ENCODE measurements at regions not wholly inside any gene's neighbourhood (a gene's known extent, or its start where the extent isn't known, plus 50 kb on each side); places are given as distances from the start of the nearest gene placed in this dataset.

DNA sequence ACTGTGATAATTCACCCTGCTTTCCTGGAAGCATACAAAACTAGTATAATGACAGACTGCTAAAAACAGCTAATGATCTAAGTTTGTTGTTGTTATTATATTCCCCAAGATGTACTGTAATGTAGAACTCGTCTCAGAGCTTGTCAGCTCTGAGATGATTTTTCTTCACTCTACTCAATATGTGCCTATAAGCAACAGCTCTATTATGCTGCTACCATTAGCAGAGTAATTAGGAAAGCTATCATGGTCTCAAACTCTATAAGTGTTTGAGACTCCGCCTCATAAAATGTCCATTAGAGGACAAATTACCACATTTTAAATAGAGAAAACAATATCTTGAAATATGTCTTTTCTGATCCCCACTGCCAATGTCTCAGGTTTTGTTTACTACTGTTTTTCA lies 476.5 kb upstream of the PCDH15 start:
- TF ChIP-seq, protein P1, sequence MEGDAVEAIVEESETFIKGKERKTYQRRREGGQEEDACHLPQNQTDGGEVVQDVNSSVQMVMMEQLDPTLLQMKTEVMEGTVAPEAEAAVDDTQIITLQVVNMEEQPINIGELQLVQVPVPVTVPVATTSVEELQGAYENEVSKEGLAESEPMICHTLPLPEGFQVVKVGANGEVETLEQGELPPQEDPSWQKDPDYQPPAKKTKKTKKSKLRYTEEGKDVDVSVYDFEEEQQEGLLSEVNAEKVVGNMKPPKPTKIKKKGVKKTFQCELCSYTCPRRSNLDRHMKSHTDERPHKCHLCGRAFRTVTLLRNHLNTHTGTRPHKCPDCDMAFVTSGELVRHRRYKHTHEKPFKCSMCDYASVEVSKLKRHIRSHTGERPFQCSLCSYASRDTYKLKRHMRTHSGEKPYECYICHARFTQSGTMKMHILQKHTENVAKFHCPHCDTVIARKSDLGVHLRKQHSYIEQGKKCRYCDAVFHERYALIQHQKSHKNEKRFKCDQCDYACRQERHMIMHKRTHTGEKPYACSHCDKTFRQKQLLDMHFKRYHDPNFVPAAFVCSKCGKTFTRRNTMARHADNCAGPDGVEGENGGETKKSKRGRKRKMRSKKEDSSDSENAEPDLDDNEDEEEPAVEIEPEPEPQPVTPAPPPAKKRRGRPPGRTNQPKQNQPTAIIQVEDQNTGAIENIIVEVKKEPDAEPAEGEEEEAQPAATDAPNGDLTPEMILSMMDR (IDR thresholded peaks at IDR 0.05; ENCODE audit: extremely low read depth, insufficient read depth, missing control alignments), result no peak
- in situ Hi-C loops (cut with MboI; ENCODE audit: low pct_unique_long_range_greater_than_20kb, low sequenced_read_pairs, unreplicated experiment), result no loop called here
- no peak for DNase-seq (ENCODE audit: low spot score)

DNA sequence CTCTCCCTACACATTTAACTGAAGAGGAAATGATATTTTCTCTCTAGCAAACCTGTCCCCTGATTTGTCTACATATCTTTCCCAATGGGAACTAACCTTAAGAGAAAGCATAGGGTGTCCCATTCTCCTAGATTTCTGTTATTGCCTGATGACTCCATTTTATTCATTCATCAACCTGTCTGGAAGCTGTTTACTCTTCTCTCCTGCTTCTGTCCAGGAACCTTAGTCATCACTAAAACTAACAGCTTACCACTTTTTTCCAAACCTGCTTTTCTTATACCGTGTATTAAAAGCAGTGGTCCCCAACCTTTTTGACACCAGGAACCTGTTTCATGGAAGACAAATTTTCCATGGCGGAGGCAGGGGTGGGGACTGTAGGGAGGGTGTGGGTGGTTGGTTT lies 473.3 kb upstream of the PCDH15 start:
- TF ChIP-seq, protein P1 (IDR thresholded peaks at IDR 0.05; ENCODE audit: extremely low read depth, insufficient read depth, missing control alignments), result no peak
- in situ Hi-C loops (cut with MboI; ENCODE audit: low pct_unique_long_range_greater_than_20kb, low sequenced_read_pairs, unreplicated experiment), result loop anchor here (25.0 kb wide), 1 partner anchor 187 kb away; no protein-coding TSS in a partner anchor
- DNase-seq (ENCODE audit: low spot score), result no peak

DNA sequence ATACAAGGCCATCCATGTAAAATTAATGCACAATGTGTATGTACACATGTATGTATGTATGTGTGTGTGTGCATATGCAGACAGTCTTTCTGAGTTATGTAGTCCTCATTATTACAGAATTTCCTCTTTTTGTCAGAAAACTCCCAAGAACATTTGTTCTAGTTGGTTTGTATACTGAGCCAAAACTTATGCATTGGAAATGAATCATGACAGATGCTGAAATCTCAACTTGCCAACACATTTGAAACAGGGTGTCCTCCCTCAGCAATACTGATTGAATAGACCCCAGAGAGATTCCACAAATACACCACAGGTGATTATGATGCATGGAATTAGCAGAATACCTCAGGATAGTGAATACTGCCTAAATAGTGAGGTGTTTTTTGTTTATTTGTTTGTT lies 472.9 kb upstream of the PCDH15 start:
- DNase-seq (ENCODE audit: low spot score), result no peak
- TF ChIP-seq, protein P1 (IDR thresholded peaks at IDR 0.05; ENCODE audit: extremely low read depth, insufficient read depth, missing control alignments), result no peak
- in situ Hi-C loops (cut with MboI; ENCODE audit: low pct_unique_long_range_greater_than_20kb, low sequenced_read_pairs, unreplicated experiment), result loop anchor here (25.0 kb wide), 1 partner anchor 187 kb away; no protein-coding TSS in a partner anchor

DNA sequence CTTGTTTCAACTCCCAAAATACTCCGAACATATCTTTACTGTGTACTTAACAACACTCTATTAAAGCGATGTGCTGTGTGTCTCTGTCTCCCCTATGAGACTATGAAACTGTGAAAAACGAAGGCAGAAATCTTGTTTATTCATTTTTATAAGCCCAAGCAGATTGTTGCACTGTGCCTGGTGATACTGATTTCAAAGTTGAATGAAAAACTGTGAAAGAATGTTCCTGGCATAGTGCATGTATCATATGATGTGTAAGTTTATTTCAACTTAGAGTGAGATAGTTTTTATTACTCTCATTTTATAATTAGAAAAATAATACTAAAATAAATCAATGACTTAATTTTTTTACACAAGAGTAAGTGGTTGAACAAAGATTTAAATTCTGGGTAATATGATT lies 471.9 kb upstream of the PCDH15 start:
- TF ChIP-seq, protein P1 (IDR thresholded peaks at IDR 0.05; ENCODE audit: extremely low read depth, insufficient read depth, missing control alignments), result no peak
- in situ Hi-C loops (cut with MboI; ENCODE audit: low pct_unique_long_range_greater_than_20kb, low sequenced_read_pairs, unreplicated experiment), result loop anchor here (25.0 kb wide), 1 partner anchor 186 kb away; no protein-coding TSS in a partner anchor
- DNase-seq (ENCODE audit: low spot score), result no peak

DNA sequence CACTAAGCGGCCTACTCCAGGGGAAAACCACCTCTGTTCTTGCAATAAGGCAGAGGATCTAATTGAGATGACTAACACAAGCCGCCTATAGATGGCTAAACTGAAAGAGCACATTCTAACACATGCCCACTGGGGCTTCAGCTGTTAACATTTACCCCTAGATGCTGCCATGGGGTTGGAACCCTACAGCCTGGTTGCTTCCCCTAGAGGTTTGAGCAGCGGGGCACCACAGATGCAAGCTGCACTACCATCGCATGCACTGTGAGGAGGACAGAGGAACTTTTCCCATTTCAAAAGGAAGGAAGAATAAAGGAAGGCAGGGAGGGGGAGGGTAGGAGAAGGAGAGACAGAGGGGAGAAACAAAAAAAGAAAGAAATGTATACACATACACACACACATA lies 465.8 kb upstream of the PCDH15 start:
- in situ Hi-C loops (cut with MboI; ENCODE audit: low pct_unique_long_range_greater_than_20kb, low sequenced_read_pairs, unreplicated experiment), result loop anchor here (25.0 kb wide), 1 partner anchor 179 kb away; no protein-coding TSS in a partner anchor
- DNase-seq (ENCODE audit: low spot score), result no peak
- TF ChIP-seq, protein P1 (IDR thresholded peaks at IDR 0.05; ENCODE audit: extremely low read depth, insufficient read depth, missing control alignments), result no peak

DNA sequence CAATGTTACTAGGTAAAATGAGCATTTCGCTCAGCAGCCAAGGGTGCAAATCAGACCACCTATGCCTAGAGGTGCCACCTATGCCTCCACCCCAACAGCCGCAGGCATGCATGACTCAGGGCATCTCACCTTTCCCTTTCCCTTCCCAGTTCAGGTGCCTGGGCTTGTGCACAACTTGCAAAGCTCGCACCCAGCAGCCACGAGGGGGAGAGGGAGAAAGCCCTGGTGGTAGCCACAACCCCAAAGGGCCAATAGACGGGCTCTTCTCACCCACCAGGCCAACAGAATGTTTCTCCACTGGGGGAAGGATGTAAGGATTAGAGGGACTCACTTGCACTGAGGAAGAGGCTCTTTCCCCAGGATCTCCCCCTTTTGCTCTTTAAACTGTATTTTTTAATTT lies 462.3 kb upstream of the PCDH15 start:
- in situ Hi-C loops (cut with MboI; ENCODE audit: low pct_unique_long_range_greater_than_20kb, low sequenced_read_pairs, unreplicated experiment), result loop anchor here (25.0 kb wide), 1 partner anchor 176 kb away; no protein-coding TSS in a partner anchor

More for the DNA sequence above, 462.3 kb upstream of the PCDH15 start:
- TF ChIP-seq, protein P1 (IDR thresholded peaks at IDR 0.05; ENCODE audit: extremely low read depth, insufficient read depth, missing control alignments), result no peak
- no peak for DNase-seq (ENCODE audit: low spot score)

All from GM13977 (cell line).